Activated B cell treated with CpG ODN at 0.5 μM for 24 hours (primary cell): ENCODE measurements at regions not wholly inside any gene's neighbourhood (a gene's known extent, or its start where the extent isn't known, plus 50 kb on each side); places are given as distances from the start of the nearest gene placed in this dataset.

Experiments
- ATAC-seq: fragments of 200-7000 bp; cut with Tn5 transposase; one replicate; pipeline ENCODE4 v1.10.0; 2021; ENCODE audit warnings: low read depth, mild to moderate bottlenecking, moderate library complexity
- CTCF ChIA-PET: fragments of 350-600 bp; sonication (Branson Sonifier 250); formaldehyde crosslinking; loops from one replicate; lab custom pipeline; 2021; ENCODE audit warnings: antibody characterized with exemption; lab: Charles Lee
- POLR2A ChIA-PET: fragments of 350-600 bp; sonication (Branson Sonifier 250); formaldehyde crosslinking; loops from one replicate; lab custom pipeline; 2021; ENCODE audit warnings: antibody characterized with exemption; lab: Charles Lee
- DNase-seq: peaks from one replicate; pipeline ENCODE4 v3.0.0; 2022
- H3K27ac Mint-ChIP-seq: one replicate; pipeline ENCODE4 v1.8.0; 2020; ENCODE audit warnings: mixed read lengths
- H3K27me3 Mint-ChIP-seq: one replicate; pipeline ENCODE4 v1.8.0; 2021; ENCODE audit warnings: mixed read lengths
- H3K36me3 Mint-ChIP-seq: one replicate; pipeline ENCODE4 v1.8.0; 2021; ENCODE audit warnings: low read depth, mixed read lengths
- H3K4me1 Mint-ChIP-seq: one replicate; pipeline ENCODE4 v1.8.0; 2021; ENCODE audit warnings: mixed read lengths
- H3K4me3 Mint-ChIP-seq: one replicate; pipeline ENCODE4 v1.8.0; 2020; ENCODE audit warnings: mild to moderate bottlenecking, mixed read lengths
- H3K9me3 Mint-ChIP-seq: one replicate; pipeline ENCODE4 v1.8.0; 2020; ENCODE audit warnings: mixed read lengths
- CTCF ChIP-seq: fragments of 200-600 bp; IDR thresholded peaks from one replicate; pipeline ENCODE4 v1.8.0; 2022; ENCODE audit warnings: antibody characterized with exemption, mild to moderate bottlenecking
- intact Hi-C: fragments of 100-400 bp; cut with micrococcal nuclease; formaldehyde crosslinking; loops from one replicate; pipeline ENCODE4 v1.15.1; 2024

- ATAC-seq (no peak), DNase-seq (no peak)
- CTCF ChIA-PET = no interaction called here
- POLR2A ChIA-PET = no interaction called here
- no peak for TF ChIP-seq CTCF
- H3K27me3 Mint-ChIP-seq = no peaks in the 10 kb centered on the region
- no peaks in the 10 kb centered on the region for H3K36me3 Mint-ChIP-seq
- intact Hi-C loops = no loop called here
- no peak overlapping the region for H3K27ac Mint-ChIP-seq
- H3K4me3 Mint-ChIP-seq = no peak overlapping the region
- no peaks in the 10 kb centered on the region for H3K4me1 Mint-ChIP-seq
- peaks cover 4% of the 10 kb centered on the region for H3K9me3 Mint-ChIP-seq
Observed at GRCh38 chr12:16913832-16914490, 308.0 kb upstream of the LMO3 start.

GRCh38 chr12:16901946-16902345 is 296.0 kb upstream of the LMO3 start:
- H3K4me1 Mint-ChIP-seq = no peaks in the 10 kb centered on the region
- peaks cover 9% of the 10 kb centered on the region for H3K9me3 Mint-ChIP-seq
- POLR2A ChIA-PET = no interaction called here
- no peaks in the 10 kb centered on the region for H3K36me3 Mint-ChIP-seq
- intact Hi-C loops = no loop called here
- CTCF ChIA-PET = no interaction called here
- no peaks in the 10 kb centered on the region for H3K27me3 Mint-ChIP-seq
- DNase-seq (no peak), ATAC-seq (no peak)
- H3K4me3 Mint-ChIP-seq = no peak overlapping the region
- H3K27ac Mint-ChIP-seq = no peak overlapping the region
- TF ChIP-seq CTCF = no peak

GRCh38 chr12:16893426-16893825 is 287.5 kb upstream of the LMO3 start:
- Mint-ChIP-seq H3K9me3 (peaks cover 11% of the 10 kb centered on the region), H3K4me3 (no peak overlapping the region), H3K4me1 (no peaks in the 10 kb centered on the region), H3K36me3 (no peaks in the 10 kb centered on the region), H3K27ac (no peak overlapping the region), H3K27me3 (no peaks in the 10 kb centered on the region)
- TF ChIP-seq CTCF = no peak
- POLR2A ChIA-PET = no interaction called here
- intact Hi-C loops = no loop called here
- ATAC-seq (no peak), DNase-seq (no peak)
- CTCF ChIA-PET = no interaction called here

GRCh38 chr12:16891673-16892072 is 285.7 kb upstream of the LMO3 start:
- CTCF ChIA-PET = no interaction called here

GRCh38 chr12:16884819-16885218 is 278.9 kb upstream of the LMO3 start:
- Mint-ChIP-seq H3K4me3 (no peak overlapping the region), H3K9me3 (peaks cover 4% of the 10 kb centered on the region), H3K36me3 (no peaks in the 10 kb centered on the region), H3K27ac (no peak overlapping the region), H3K4me1 (no peaks in the 10 kb centered on the region), H3K27me3 (no peaks in the 10 kb centered on the region)
- no peak for TF ChIP-seq CTCF
- CTCF ChIA-PET = no interaction called here
- ATAC-seq = no peak
- intact Hi-C loops = no loop called here
- POLR2A ChIA-PET = no interaction called here
- no peak for DNase-seq

More at GRCh38 chr12:16891673-16892072, 285.7 kb upstream of the LMO3 start:
- Mint-ChIP-seq H3K36me3 (no peaks in the 10 kb centered on the region), H3K4me1 (no peaks in the 10 kb centered on the region), H3K4me3 (no peak overlapping the region), H3K27me3 (no peaks in the 10 kb centered on the region), H3K27ac (no peak overlapping the region), H3K9me3 (peaks cover 8% of the 10 kb centered on the region)
- DNase-seq (no peak), ATAC-seq (no peak)
- TF ChIP-seq CTCF = no peak
- intact Hi-C loops = no loop called here
- POLR2A ChIA-PET = no interaction called here
